AG04450 (cell line): ENCODE measurements at regions not wholly inside any gene's neighbourhood (a gene's known extent, or its start where the extent isn't known, plus 50 kb on each side); places are given as distances from the start of the nearest gene placed in this dataset. TPM values are rescaled to one million over a fixed set of nuclear protein-coding genes. Genes with fewer than 3 reads are reported as not detected.

Source experiments
- CTCF ChIA-PET: fragments of 300-600, 350-600 bp; formaldehyde crosslinking; extraction: SDS; loops from one replicate; lab custom pipeline; 2022; ENCODE audit warnings: antibody characterized with exemption, inconsistent platforms; lab: Charles Lee
- POLR2A ChIA-PET: fragments of 350-600 bp; formaldehyde crosslinking; extraction: SDS; loops from one replicate; lab custom pipeline; 2021; ENCODE audit warnings: antibody characterized with exemption, inconsistent platforms; lab: Yijun Ruan, JAX
- DNase-seq: peaks from one replicate; pipeline ENCODE4 v3.0.0-alpha.2; 2011; ENCODE audit warnings: low read depth, low spot score
- H3K27ac ChIP-seq: one replicate; pipeline ENCODE4 v1.5.1; 2012; ENCODE audit warnings: low read depth, low read length, control low read depth
- H3K27me3 ChIP-seq: one replicate; pipeline ENCODE4 v1.6.0; 2012; ENCODE audit warnings: low read length; ENCODE audit not compliant: control insufficient read depth, insufficient read depth
- H3K4me3 ChIP-seq: 2 replicates; pipeline ENCODE4 v1.5.1; 2011; ENCODE audit warnings: mild to moderate bottlenecking, low read depth, low read length, control low read depth
- H3K9me3 ChIP-seq: 2 replicates; pipeline ENCODE4 v1.5.1; 2012; ENCODE audit warnings: low read length; ENCODE audit not compliant: control insufficient read depth, insufficient read depth
- CTCF ChIP-seq: IDR thresholded peaks from 2 replicates; pipeline ENCODE4 v1.5.1; 2011; ENCODE audit warnings: low read depth, low read length, control low read depth, inconsistent platforms
- small RNA-seq: library from RNA; depleted of rRNA; stranded (forward); fragments of <200 nt; gene quantifications from one replicate; pipeline ENCODE3, GENCODE V24; 2012; ENCODE audit warnings: low read depth; ENCODE audit not compliant: insufficient read length

GRCh38 chr10:3834947-3835346 is 49.9 kb upstream of the KLF6 start:
- H3K27ac ChIP-seq: no peak overlapping the region
- H3K4me3 ChIP-seq: no peak overlapping the region
- no peak for DNase-seq
- no peaks in the 10 kb centered on the region for H3K27me3 ChIP-seq
- TF ChIP-seq CTCF: no peak
- POLR2A ChIA-PET: no interaction called here
- H3K9me3 ChIP-seq: no peaks in the 10 kb centered on the region
- CTCF ChIA-PET: no interaction called here

Small RNA genes in the stretch of these regions (small RNA-seq; reads per million reads assigned to genes)
- not detected for gene MIR6078
- not detected for gene RNU6-163P
